Neuronal stem cell (in vitro differentiated cells): ENCODE measurements at regions not wholly inside any gene's neighbourhood (a gene's known extent, or its start where the extent isn't known, plus 50 kb on each side); places are given as distances from the start of the nearest gene placed in this dataset.

Experiments used
- DNase-seq: peaks from one replicate; pipeline ENCODE4 v3.0.0-alpha.2; 2013; ENCODE audit warnings: low spot score
- H2AFZ ChIP-seq: one replicate; pipeline ENCODE4 v1.6.1; 2013; ENCODE audit warnings: mild to moderate bottlenecking, low read length, inconsistent platforms
- H2AK5ac ChIP-seq: 2 replicates; pipeline ENCODE4 v1.6.1; 2013; ENCODE audit warnings: low read depth, mild to moderate bottlenecking, inconsistent platforms, low read length, moderate library complexity, mixed read lengths
- H2BK120ac ChIP-seq: 2 replicates; pipeline ENCODE4 v1.6.1; 2013; ENCODE audit warnings: low read depth, mild to moderate bottlenecking, inconsistent platforms, low read length, moderate library complexity, mixed read lengths
- H2BK12ac ChIP-seq: one replicate; pipeline ENCODE4 v1.6.1; 2013; ENCODE audit warnings: low read length, inconsistent platforms
- H2BK15ac ChIP-seq: 2 replicates; pipeline ENCODE4 v1.6.1; 2013; ENCODE audit warnings: mild to moderate bottlenecking, low read length, inconsistent platforms, mixed read lengths
- H2BK5ac ChIP-seq: one replicate; pipeline ENCODE4 v1.6.1; 2013; ENCODE audit warnings: inconsistent platforms, mild to moderate bottlenecking, low read length, moderate library complexity
- H3K14ac ChIP-seq: one replicate; pipeline ENCODE4 v1.6.1; 2013; ENCODE audit warnings: low read length, inconsistent platforms
- H3K18ac ChIP-seq: 2 replicates; pipeline ENCODE4 v1.6.1; 2013; ENCODE audit warnings: low read length, inconsistent platforms
- H3K23ac ChIP-seq: 2 replicates; pipeline ENCODE4 v1.6.1; 2013; ENCODE audit warnings: low read depth, mild to moderate bottlenecking, mixed read lengths, low read length, inconsistent platforms; ENCODE audit not compliant: poor library complexity
- H3K27ac ChIP-seq: replicated peaks from 3 replicates; pipeline ENCODE4 v1.5.1; 2013; ENCODE audit warnings: low read length, inconsistent platforms
- H3K27me3 ChIP-seq, 3 experiments: 2 replicates each; pipeline ENCODE4 v1.6.1; 2013; ENCODE audit warnings: low read length in 3 of 3, mild to moderate bottlenecking in 2 of 3, inconsistent platforms in 1 of 3, low read depth in 1 of 3, mixed read lengths in 1 of 3, moderate library complexity in 1 of 3; ENCODE audit not compliant: control insufficient read depth in 3 of 3, insufficient read depth in 3 of 3
- H3K36me3 ChIP-seq, 2 donors: replicated peaks in 1 of 2; 2 replicates each; pipeline ENCODE4 v1.6.1; 2013; ENCODE audit warnings: low read length in 2 of 2; ENCODE audit not compliant: control insufficient read depth in 2 of 2, insufficient read depth in 2 of 2
- H3K4ac ChIP-seq: 2 replicates; pipeline ENCODE4 v1.6.1; 2013; ENCODE audit warnings: inconsistent platforms, mild to moderate bottlenecking, low read length, moderate library complexity
- H3K4me1 ChIP-seq, 2 donors: 1 replicate in 1 of 2; 2 replicates in 1 of 2; pipeline ENCODE4 v1.6.1; 2013; ENCODE audit warnings: low read length in 2 of 2, low read depth in 1 of 2; ENCODE audit not compliant: control insufficient read depth in 2 of 2, insufficient read depth in 1 of 2
- H3K4me2 ChIP-seq: one replicate; pipeline ENCODE4 v1.6.1; 2013; ENCODE audit warnings: mild to moderate bottlenecking, low read length, inconsistent platforms; ENCODE audit not compliant: insufficient read depth, poor library complexity, severe bottlenecking
- H3K4me3 ChIP-seq, 2 donors: 2 replicates each; pipeline ENCODE4 v1.5.1; 2013; ENCODE audit warnings: low read length in 2 of 2, mild to moderate bottlenecking in 2 of 2, inconsistent platforms in 1 of 2, moderate library complexity in 1 of 2
- H3K79me1 ChIP-seq: one replicate; pipeline ENCODE4 v1.6.1; 2013; ENCODE audit warnings: low read depth, mild to moderate bottlenecking, inconsistent platforms, low read length, moderate library complexity
- H3K9ac ChIP-seq: one replicate; pipeline ENCODE4 v1.6.1; 2013; ENCODE audit warnings: mild to moderate bottlenecking, low read depth, low read length, inconsistent platforms; ENCODE audit not compliant: poor library complexity
- H3K9me3 ChIP-seq, 2 donors: replicated peaks in 1 of 2; 2 replicates each; pipeline versions ENCODE3 to v1.6.1; 2013; ENCODE audit warnings: low read length in 2 of 2, mild to moderate bottlenecking in 2 of 2, inconsistent platforms in 1 of 2, low read depth in 1 of 2, mixed read lengths in 1 of 2, moderate library complexity in 1 of 2; ENCODE audit not compliant: control insufficient read depth in 2 of 2, insufficient read depth in 1 of 2
- H4K8ac ChIP-seq: one replicate; pipeline ENCODE4 v1.6.1; 2013; ENCODE audit warnings: low read depth, mild to moderate bottlenecking, inconsistent platforms, low read length, moderate library complexity
- H4K91ac ChIP-seq: one replicate; pipeline ENCODE4 v1.6.1; 2013; ENCODE audit warnings: low read length, low read depth, mild to moderate bottlenecking, inconsistent platforms; ENCODE audit not compliant: poor library complexity
- WGBS, 2 donors: extraction: QIAGEN DNeasy Blood & Tissue Kit; methylation state at CpG; one replicate each; pipeline ENCODE4 v1.1.7; 2013; ENCODE audit warnings: missing lambda C conversion rate in 2 of 2, mixed read lengths in 1 of 2; ENCODE audit not compliant: insufficient read length in 2 of 2, insufficient replicate concordance in 1 of 2; ENCODE audit errors: extremely low coverage in 2 of 2; 5-methylcytosine and 5-hydroxymethylcytosine counted together

DNA sequence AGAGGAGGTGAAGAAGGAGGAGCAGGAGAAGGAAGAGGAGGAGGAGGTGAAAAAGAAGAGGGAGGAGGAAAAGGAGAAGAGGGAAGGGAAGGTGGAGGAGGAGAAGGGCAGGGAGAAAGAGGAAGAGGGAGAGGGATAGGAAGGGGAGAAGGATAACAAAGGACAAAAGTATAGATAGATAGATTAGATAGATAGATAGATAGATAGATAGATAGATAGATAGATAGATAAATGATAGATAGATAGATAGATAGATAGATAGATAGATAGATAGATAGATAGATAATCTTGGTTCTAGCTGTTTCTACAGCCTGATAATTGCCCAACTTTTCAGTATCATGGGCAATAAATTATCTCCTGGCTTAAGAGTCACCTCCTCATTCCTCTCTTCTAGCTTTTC, 296.2 kb upstream of the C16orf82 start:
- H3K79me1 ChIP-seq: no peaks in the 10 kb centered on the region
- no peak overlapping the region for H3K4ac ChIP-seq
- H2AK5ac ChIP-seq: no peak overlapping the region
- H3K36me3 ChIP-seq: no peaks in the 10 kb centered on the region
- no peak overlapping the region for H3K4me2 ChIP-seq
- H3K27ac ChIP-seq: no peak overlapping the region
- H3K9me3 ChIP-seq: no peaks in the 10 kb centered on the region
- no peak overlapping the region for H4K91ac ChIP-seq
- no peaks in the 10 kb centered on the region for H3K27me3 ChIP-seq
- no peak overlapping the region for H2AFZ ChIP-seq
- H4K8ac ChIP-seq: no peak overlapping the region
- H2BK120ac ChIP-seq: no peak overlapping the region
- no peak overlapping the region for H3K14ac ChIP-seq
- H3K4me3 ChIP-seq: no peak overlapping the region
- H3K4me1 ChIP-seq: no peaks in the 10 kb centered on the region
- H3K23ac ChIP-seq: no peak overlapping the region
- H3K18ac ChIP-seq: no peak overlapping the region
- DNase-seq: no peak
- no peak overlapping the region for H2BK15ac ChIP-seq
- H3K9ac ChIP-seq: no peak overlapping the region
- H2BK12ac ChIP-seq: no peak overlapping the region
- no peak overlapping the region for H2BK5ac ChIP-seq

- Histone ChIP-seq H3K4me3 (no peak overlapping the region), H3K36me3 (no peaks in the 10 kb centered on the region), H3K23ac (no peak overlapping the region), H4K8ac (no peak overlapping the region), H4K91ac (no peak overlapping the region), H2BK5ac (no peak overlapping the region), H3K27me3 (no peaks in the 10 kb centered on the region), H2AK5ac (no peak overlapping the region), H2BK12ac (no peak overlapping the region), H3K18ac (no peak overlapping the region), H3K9me3 (no peaks in the 10 kb centered on the region), H2AFZ (no peak overlapping the region), H2BK15ac (no peak overlapping the region), H3K4me1 (no peaks in the 10 kb centered on the region), H3K4ac (no peak overlapping the region), H3K14ac (no peak overlapping the region), H3K27ac (no peak overlapping the region), H3K79me1 (no peaks in the 10 kb centered on the region), H3K9ac (no peak overlapping the region), H3K4me2 (no peak overlapping the region), H2BK120ac (no peak overlapping the region)
- WGBS, 2 donors: no CpG with 5 or more reads among the region's 2 CpGs
- DNase-seq: no peak
These were observed 294.2 kb upstream of the C16orf82 start for GRCh38 chr16:26772503-26772902.

GRCh38 chr16:26777821-26778220, 288.9 kb upstream of the C16orf82 start:
- no peak overlapping the region for H4K8ac ChIP-seq
- no peak overlapping the region for H3K4me3 ChIP-seq
- H3K27ac ChIP-seq: no peak overlapping the region
- no peak overlapping the region for H2AFZ ChIP-seq
- H2AK5ac ChIP-seq: no peak overlapping the region
- no CpG with 5 or more reads among the region's 4 CpGs for WGBS, 2 donors
- no peak overlapping the region for H3K9ac ChIP-seq
- no peak overlapping the region for H3K18ac ChIP-seq
- no peak overlapping the region for H2BK120ac ChIP-seq
- H3K14ac ChIP-seq: no peak overlapping the region
- no peak overlapping the region for H4K91ac ChIP-seq
- H2BK12ac ChIP-seq: no peak overlapping the region
- no peaks in the 10 kb centered on the region for H3K9me3 ChIP-seq
- no peaks in the 10 kb centered on the region for H3K79me1 ChIP-seq
- H2BK15ac ChIP-seq: no peak overlapping the region
- no peak overlapping the region for H3K4me2 ChIP-seq
- no peak overlapping the region for H3K4ac ChIP-seq
- H3K27me3 ChIP-seq: no peaks in the 10 kb centered on the region
- H3K4me1 ChIP-seq: no peaks in the 10 kb centered on the region
- DNase-seq: no peak
- no peak overlapping the region for H2BK5ac ChIP-seq
- H3K23ac ChIP-seq: no peak overlapping the region
- H3K36me3 ChIP-seq: no peaks in the 10 kb centered on the region

DNA sequence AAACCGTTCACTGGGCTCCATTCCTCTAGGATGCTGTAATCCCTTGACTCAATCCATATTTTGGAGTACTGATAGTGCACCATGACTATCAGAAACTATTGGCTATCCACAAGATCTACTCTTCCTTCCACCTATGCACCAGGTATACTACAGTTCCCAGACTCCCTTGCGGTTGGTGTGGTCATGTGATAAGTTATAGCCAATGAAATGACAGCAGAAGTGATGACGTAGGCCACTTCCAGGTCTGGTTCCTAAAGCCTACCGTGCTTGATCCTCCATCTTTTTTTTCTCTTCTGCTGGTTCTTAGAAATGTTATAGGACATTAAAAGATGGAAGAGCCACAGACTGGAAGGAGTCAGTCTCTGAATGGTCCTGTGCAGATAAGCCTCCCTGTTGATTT, 278.8 kb upstream of the C16orf82 start:
- no peak for DNase-seq
- Histone ChIP-seq H3K4me1 (peaks cover 0 to 3% of the 10 kb centered on the region in 2 donors), H3K27ac (no peak overlapping the region), H3K4me2 (no peak overlapping the region), H3K23ac (no peak overlapping the region), H3K36me3 (no peaks in the 10 kb centered on the region), H3K18ac (no peak overlapping the region), H4K91ac (no peak overlapping the region), H3K9ac (no peak overlapping the region), H3K4me3 (no peak overlapping the region), H3K79me1 (no peaks in the 10 kb centered on the region), H2BK15ac (no peak overlapping the region), H3K9me3 (no peaks in the 10 kb centered on the region), H2AK5ac (no peak overlapping the region), H2BK120ac (no peak overlapping the region), H3K4ac (no peak overlapping the region), H3K14ac (no peak overlapping the region), H4K8ac (no peak overlapping the region), H2BK5ac (no peak overlapping the region), H2AFZ (no peak overlapping the region), H3K27me3 (no peaks in the 10 kb centered on the region), H2BK12ac (no peak overlapping the region)
- WGBS, 2 donors: no CpG with 5 or more reads among the region's 4 CpGs
